ENCODE measurements at regions not wholly inside any gene's neighbourhood (a gene's known extent, or its start where the extent isn't known, plus 50 kb on each side); places are given as distances from the start of the nearest gene placed in this dataset.

DNA sequence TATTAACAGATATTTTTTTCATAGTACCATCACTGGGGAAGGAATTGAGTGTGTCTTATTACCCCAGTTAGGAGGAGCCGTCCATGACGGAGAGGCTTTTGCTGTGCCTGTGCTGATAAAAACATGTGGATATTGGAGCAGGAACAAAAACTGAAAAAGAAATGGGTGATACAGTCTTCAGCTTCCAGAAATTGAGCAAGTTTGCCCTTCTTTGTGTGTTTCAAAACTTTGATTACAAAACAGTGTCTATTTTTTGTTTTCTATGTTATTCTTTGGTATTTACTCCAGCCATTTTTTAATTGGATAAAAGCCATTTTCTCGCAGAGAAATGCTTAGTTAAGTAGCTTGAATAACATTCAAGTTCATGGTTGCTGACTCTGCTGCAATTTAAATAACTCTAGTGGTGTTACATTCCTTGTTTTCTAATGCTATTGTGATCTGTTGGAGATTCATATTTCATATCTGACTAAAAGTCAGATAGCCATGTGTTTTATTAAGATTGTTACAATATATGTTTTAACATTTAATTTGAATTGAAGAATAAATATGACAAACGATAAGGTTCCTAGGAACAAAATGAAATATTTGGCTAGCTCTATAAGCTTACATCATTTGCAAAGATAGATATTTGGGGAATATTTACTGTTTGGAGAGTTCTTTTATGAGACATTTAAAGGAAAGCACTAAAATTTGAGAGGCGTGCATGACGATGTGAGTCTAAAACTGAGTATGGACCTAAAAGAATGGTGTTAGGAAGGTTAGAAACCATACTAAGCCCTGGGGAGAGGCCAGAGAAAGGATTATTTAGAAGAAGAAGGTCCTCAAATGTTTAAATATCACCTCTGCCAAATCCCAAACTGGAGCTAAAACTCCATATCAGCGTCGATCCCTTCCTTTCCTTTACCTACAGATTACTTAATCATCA, 747.3 kb upstream of the CELF2 start:
- TF ChIP-seq MXI1 (IDR thresholded peaks at IDR 0.05; ENCODE audit: borderline replicate concordance, low read depth, low read length) (no peak), BHLHE40 (IDR thresholded peaks at IDR 0.05; ENCODE audit: low read depth, low read length) (no peak), RAD21 (IDR thresholded peaks at IDR 0.05; ENCODE audit: low read length) (no peak), CEBPB (IDR thresholded peaks at IDR 0.05; ENCODE audit: low read depth, low read length) (no peak), MAFK (IDR thresholded peaks at IDR 0.05; ENCODE audit: low read depth, low read length) (no peak), MAZ (IDR thresholded peaks at IDR 0.05; ENCODE audit: borderline replicate concordance, low read depth, low read length) (no peak)
- TF ChIP-seq, protein P1, sequence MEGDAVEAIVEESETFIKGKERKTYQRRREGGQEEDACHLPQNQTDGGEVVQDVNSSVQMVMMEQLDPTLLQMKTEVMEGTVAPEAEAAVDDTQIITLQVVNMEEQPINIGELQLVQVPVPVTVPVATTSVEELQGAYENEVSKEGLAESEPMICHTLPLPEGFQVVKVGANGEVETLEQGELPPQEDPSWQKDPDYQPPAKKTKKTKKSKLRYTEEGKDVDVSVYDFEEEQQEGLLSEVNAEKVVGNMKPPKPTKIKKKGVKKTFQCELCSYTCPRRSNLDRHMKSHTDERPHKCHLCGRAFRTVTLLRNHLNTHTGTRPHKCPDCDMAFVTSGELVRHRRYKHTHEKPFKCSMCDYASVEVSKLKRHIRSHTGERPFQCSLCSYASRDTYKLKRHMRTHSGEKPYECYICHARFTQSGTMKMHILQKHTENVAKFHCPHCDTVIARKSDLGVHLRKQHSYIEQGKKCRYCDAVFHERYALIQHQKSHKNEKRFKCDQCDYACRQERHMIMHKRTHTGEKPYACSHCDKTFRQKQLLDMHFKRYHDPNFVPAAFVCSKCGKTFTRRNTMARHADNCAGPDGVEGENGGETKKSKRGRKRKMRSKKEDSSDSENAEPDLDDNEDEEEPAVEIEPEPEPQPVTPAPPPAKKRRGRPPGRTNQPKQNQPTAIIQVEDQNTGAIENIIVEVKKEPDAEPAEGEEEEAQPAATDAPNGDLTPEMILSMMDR (conservative IDR thresholded peaks at IDR 0.05; ENCODE audit: low read depth, low read length) = no peak
- DNase-seq = no peak
- no peak overlapping the region for H3K4ac ChIP-seq (ENCODE audit: low read depth, low read length)
- H4K91ac ChIP-seq (ENCODE audit: insufficient read depth, low read depth, low read length) = no peak overlapping the region
- no peak overlapping the region for H3K56ac ChIP-seq (ENCODE audit: extremely low read depth, insufficient read depth, low read length)
- intact Hi-C loops (cut with micrococcal nuclease) = no loop called here
- no peak overlapping the region for H2BK5ac ChIP-seq (ENCODE audit: low read depth, low read length, poor library complexity, severe bottlenecking)
- H3K4me2 ChIP-seq (ENCODE audit: low read depth, low read length) = no peak overlapping the region
- no CpG with 5 or more reads among the region's 8 CpGs for WGBS, 2 experiments (ENCODE audit: extremely low coverage in 2 of 2, insufficient read length in 1 of 2)
- H3K14ac ChIP-seq (replicated peaks; ENCODE audit: low read depth, low read length) = no peak overlapping the region
- no TSS peak for BruUV-seq (replicated peaks)
- no peak overlapping the region for H3K23ac ChIP-seq (ENCODE audit: low read depth, low read length)
- no peak overlapping the region for H4K8ac ChIP-seq (ENCODE audit: low read depth in 2 of 2, low read length in 2 of 2)
- no peak overlapping the region for H2BK15ac ChIP-seq (ENCODE audit: low read depth, low read length)
- no peak overlapping the region for H3K27ac ChIP-seq (ENCODE audit: insufficient read depth, low read length)
- H3K27me3 ChIP-seq (ENCODE audit: control insufficient read depth, insufficient read depth, low read length) = no peaks in the 10 kb centered on the region
- no peak overlapping the region for H2AK5ac ChIP-seq (ENCODE audit: low read depth, low read length)
- no peaks in the 10 kb centered on the region for H4K20me1 ChIP-seq (ENCODE audit: insufficient read depth, low read length)
- no peak overlapping the region for H2AFZ ChIP-seq (replicated peaks; ENCODE audit: low read length, poor library complexity)
- H3K9me3 ChIP-seq (ENCODE audit: control insufficient read depth, insufficient read depth, low read length) = no peaks in the 10 kb centered on the region
- no peaks in the 10 kb centered on the region for H3K9me1 ChIP-seq (ENCODE audit: insufficient read depth, low read length)
- in situ Hi-C loops (cut with MboI; ENCODE audit: low sequenced_read_pairs) = no loop called here
- H3K18ac ChIP-seq (ENCODE audit: low read depth, low read length) = no peak overlapping the region
- H3K4me3 ChIP-seq (ENCODE audit: insufficient read depth, low read depth, low read length) = no peak overlapping the region
- ATAC-seq (ENCODE audit: low read depth) = no peak
- no peak overlapping the region for H2BK20ac ChIP-seq (ENCODE audit: low read depth, low read length)
- no peaks in the 10 kb centered on the region for H3K4me1 ChIP-seq (ENCODE audit: control insufficient read depth, insufficient read depth, low read length)
- H4K5ac ChIP-seq (ENCODE audit: low read depth, low read length) = no peak overlapping the region
- no peaks in the 10 kb centered on the region for H3K36me3 ChIP-seq (ENCODE audit: control insufficient read depth, insufficient read depth, low read length)
- no peaks in the 10 kb centered on the region for H3K79me1 ChIP-seq (ENCODE audit: low read depth in 1 of 2, low read length in 2 of 2)
- dilution Hi-C loops (cut with HindIII; ENCODE audit: low sequenced_read_pairs, unreplicated experiment) = no loop called here
- H3K9ac ChIP-seq (ENCODE audit: low read depth, low read length) = no peak overlapping the region
- H2BK120ac ChIP-seq (ENCODE audit: low read depth, low read length) = no peak overlapping the region
- H2AK9ac ChIP-seq (replicated peaks; ENCODE audit: low read depth, low read length, poor library complexity) = no peak overlapping the region
- POLR2A ChIA-PET (ENCODE audit: unreplicated experiment) = no interaction called here
- CTCF ChIA-PET = no interaction called here

Data from IMR-90 (cell line).